ENCODE measurements at regions not wholly inside any gene's neighbourhood (a gene's known extent, or its start where the extent isn't known, plus 50 kb on each side); places are given as distances from the start of the nearest gene placed in this dataset.

DNA sequence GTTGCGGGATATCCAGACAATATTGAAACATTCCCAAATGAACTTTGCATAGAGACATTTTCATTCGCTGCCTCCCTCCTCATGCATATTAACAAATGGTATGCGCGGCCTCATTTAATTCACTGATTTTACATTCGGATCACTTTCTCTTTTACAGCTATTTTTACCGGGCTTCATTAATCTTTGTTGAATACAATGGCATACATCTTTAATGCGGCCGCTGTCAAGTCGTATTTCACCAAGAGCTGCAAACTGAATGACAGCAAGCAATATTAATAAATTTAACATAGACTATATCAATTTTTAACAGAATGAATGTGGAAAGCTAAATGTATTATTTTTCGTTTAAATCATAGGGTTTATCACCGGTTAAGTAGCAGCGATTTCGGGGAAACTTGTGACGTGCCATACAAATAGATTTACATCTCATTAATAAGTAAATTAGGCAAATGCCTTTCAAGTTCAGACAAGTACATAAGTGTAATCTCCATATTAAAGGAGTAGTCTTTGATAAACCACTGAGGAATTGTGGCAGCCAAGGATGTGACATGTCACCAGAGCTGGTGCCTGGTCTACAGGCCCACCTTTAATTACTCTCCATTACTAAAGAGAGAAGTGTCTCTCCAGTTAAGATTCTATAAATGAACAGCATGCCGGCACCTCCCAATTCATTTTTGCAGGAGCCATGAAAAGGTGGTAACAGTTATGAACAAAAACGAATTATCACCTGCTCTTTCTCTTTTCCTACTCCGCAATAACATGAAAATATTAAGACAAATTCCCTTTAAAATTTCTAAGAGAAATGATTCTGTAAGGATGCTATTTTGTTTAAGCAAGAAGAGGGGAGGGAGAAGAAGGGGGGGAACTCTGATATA is 568.9 kb upstream of the MKI67 start:
- Mint-ChIP-seq H3K4me1 (no peaks in the 10 kb centered on the region), H3K27ac (no peak overlapping the region), H3K27me3 (peaks cover 4% of the 10 kb centered on the region), H3K4me3 (no peak overlapping the region), H3K36me3 (no peaks in the 10 kb centered on the region), H3K9me3 (no peaks in the 10 kb centered on the region)
- CTCF ChIA-PET = no interaction called here
- no peak for DNase-seq

DNA sequence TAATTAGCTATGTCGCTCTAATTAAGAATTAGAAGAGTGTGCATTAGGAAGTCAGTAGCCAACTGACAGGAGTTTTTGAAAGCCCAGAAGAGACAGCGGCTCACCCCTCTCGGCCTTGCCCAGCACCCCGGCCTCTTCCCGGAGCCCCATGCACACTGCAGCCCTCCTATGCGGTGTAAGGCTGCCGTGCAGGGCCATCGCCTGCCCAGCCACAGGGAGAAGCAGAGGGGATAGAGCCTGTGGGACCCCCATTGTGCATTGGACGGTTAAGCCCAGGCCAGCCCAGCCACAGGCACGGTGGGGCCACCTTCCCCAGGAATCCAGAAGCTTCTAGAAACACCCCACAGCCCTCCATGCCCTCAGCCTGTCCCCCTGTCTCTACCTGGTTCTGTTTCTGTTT is 569.7 kb upstream of the MKI67 start:
- peaks cover 3% of the 10 kb centered on the region for H3K27me3 Mint-ChIP-seq
- DNase-seq = no peak
- CTCF ChIA-PET = no interaction called here
- no peak overlapping the region for H3K4me3 Mint-ChIP-seq
- no peaks in the 10 kb centered on the region for H3K4me1 Mint-ChIP-seq
- no peaks in the 10 kb centered on the region for H3K36me3 Mint-ChIP-seq
- no peak overlapping the region for H3K27ac Mint-ChIP-seq
- no peaks in the 10 kb centered on the region for H3K9me3 Mint-ChIP-seq

DNA sequence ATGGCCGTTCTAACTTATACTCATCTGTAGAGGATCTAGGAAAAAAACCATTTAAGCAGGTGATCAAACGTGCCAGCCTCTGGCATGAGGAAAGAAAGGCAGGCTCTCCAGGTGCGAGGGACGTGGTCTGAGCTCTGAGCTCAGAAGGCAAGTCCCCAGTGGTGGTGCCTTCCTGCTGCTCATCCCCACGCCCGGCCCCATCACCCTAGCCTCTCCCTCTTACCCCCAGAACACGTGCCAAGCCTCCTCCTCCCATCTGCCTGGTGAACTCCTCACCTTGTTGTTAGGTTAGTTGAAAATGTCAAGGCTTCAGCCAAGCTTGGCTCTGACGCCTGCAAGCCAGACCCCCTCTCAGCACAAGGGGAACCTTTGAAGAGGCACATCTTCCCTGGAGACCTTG is 571.2 kb upstream of the MKI67 start:
- no peaks in the 10 kb centered on the region for H3K9me3 Mint-ChIP-seq
- CTCF ChIA-PET = no interaction called here
- peaks cover 6% of the 10 kb centered on the region for H3K27me3 Mint-ChIP-seq
- H3K4me1 Mint-ChIP-seq = no peaks in the 10 kb centered on the region
- no peak overlapping the region for H3K27ac Mint-ChIP-seq
- DNase-seq = no peak
- H3K36me3 Mint-ChIP-seq = no peaks in the 10 kb centered on the region
- H3K4me3 Mint-ChIP-seq = no peak overlapping the region

DNA sequence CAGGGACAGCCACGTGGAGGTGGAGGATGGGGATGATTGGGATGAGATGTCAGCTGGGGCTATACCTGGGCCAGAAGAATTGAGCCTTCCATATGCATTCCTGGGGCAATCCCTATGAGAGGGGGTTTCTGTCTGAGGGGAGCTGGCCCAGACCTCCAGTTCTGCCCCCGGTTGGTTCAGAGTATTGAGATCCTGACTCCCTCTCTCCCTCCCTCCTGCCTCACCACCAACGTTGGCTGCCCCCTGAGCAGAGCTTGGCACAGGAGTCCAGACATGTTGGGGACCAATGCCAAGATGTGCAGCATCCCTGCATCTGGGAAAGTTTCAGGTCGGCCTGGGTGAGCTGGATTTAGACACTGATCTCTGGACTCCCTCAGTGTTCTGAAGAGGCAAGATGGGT is 575.2 kb upstream of the MKI67 start:
- CTCF ChIA-PET = interaction anchor here (1.0 kb wide), 1 partner anchor 159 kb away, joined by 3 read pairs; no protein-coding TSS in a partner anchor

DNA sequence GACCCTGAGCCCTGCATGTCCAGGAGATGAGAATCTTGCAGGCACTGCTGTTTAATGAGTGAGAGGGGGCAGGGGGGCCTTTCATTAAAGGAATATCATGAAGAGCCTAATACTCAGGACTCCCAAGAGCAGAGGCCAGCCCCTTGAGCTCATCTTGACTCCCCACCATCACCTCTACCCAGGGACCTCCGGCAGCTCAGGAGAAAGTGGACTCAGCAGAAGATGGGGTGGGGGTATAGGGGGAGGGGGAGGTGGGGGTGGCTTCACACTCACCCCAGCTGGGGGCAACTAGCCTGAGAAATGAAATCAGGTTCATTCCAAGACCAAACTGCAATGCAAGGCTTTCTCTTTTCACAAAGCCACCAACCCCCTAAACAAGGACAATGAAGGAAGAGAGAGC is 575.6 kb upstream of the MKI67 start:
- Mint-ChIP-seq H3K36me3 (no peaks in the 10 kb centered on the region), H3K27me3 (peaks cover 6% of the 10 kb centered on the region), H3K4me3 (no peak overlapping the region), H3K9me3 (no peaks in the 10 kb centered on the region), H3K4me1 (no peaks in the 10 kb centered on the region), H3K27ac (no peak overlapping the region)
- no peak for DNase-seq
- CTCF ChIA-PET = interaction anchor here (1.0 kb wide), 1 partner anchor 159 kb away, joined by 3 read pairs; no protein-coding TSS in a partner anchor

More for the DNA sequence above, 575.2 kb upstream of the MKI67 start:
- H3K27ac Mint-ChIP-seq = no peak overlapping the region
- no peaks in the 10 kb centered on the region for H3K9me3 Mint-ChIP-seq
- H3K36me3 Mint-ChIP-seq = no peaks in the 10 kb centered on the region
- no peak overlapping the region for H3K4me3 Mint-ChIP-seq
- peaks cover 6% of the 10 kb centered on the region for H3K27me3 Mint-ChIP-seq
- no peaks in the 10 kb centered on the region for H3K4me1 Mint-ChIP-seq
- DNase-seq = no peak

DNA sequence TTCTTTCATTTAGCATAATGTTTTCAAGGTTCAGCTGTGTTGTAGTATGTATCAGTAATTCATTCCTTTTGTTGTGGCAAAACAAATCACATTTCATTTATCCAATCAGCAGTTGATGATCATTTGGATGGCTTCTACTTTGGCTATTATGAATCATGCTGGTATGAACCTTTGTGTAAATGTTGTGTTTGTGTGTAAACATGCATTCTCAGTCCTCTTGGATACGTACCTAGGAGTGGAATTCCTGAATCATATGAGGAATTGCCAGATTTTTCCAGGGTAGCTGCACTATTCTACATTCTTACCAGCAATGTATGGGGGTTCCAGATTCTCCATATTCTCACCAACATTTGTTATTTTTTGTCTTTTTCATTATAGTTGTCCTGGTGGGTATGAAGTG is 578.5 kb upstream of the MKI67 start:
- H3K27ac Mint-ChIP-seq = no peak overlapping the region
- no peaks in the 10 kb centered on the region for H3K4me1 Mint-ChIP-seq
- no peak overlapping the region for H3K4me3 Mint-ChIP-seq
- H3K9me3 Mint-ChIP-seq = no peaks in the 10 kb centered on the region
- no peak for DNase-seq
- CTCF ChIA-PET = no interaction called here
- peaks cover 6% of the 10 kb centered on the region for H3K27me3 Mint-ChIP-seq
- H3K36me3 Mint-ChIP-seq = no peaks in the 10 kb centered on the region

DNA sequence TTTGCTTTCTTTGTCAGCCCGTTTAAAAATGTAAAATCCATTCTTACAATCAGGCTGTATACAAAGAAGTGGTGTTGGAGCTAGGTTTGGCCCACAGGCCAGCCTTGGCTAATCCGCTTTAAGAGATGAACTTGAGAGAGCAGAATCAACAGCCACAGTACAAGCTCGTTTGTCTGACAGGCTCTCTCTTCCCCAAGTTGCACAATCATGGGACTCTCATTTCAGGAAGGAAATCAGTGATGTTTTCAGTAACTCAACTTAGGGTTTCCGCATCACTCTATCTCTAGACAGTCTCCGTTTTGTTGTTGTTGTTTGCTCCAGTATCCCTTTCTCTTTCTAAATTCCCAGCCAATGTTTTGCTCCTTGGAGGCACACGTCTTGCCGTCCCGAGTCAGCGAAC is 582.0 kb upstream of the MKI67 start:
- no peaks in the 10 kb centered on the region for H3K4me1 Mint-ChIP-seq
- no peak overlapping the region for H3K4me3 Mint-ChIP-seq
- H3K9me3 Mint-ChIP-seq = no peaks in the 10 kb centered on the region
- CTCF ChIA-PET = no interaction called here
- peaks cover 15% of the 10 kb centered on the region for H3K27me3 Mint-ChIP-seq
- H3K27ac Mint-ChIP-seq = no peak overlapping the region
- DNase-seq = no peak
- H3K36me3 Mint-ChIP-seq = no peaks in the 10 kb centered on the region

DNA sequence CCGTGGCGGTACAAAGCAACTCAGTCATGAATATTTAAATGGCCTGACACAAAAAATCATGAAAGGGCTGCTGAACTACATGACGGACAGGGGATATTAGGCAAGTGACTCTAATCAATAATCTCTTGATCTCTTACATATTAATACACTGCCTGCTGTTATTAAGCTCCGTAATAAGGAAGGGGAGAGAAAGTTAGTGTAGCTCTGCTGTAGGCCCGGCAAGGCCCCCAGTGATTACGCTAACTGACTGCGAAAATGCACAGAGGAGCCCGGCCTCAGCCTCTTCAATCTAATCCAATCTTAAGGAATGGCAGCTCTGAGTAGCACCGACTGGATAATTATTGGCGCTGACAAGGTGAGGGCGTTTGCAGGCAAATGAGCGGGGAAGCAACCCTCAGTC is 583.5 kb upstream of the MKI67 start:
- Mint-ChIP-seq H3K4me1 (no peaks in the 10 kb centered on the region), H3K27me3 (peaks cover 15% of the 10 kb centered on the region), H3K27ac (no peak overlapping the region), H3K4me3 (no peak overlapping the region), H3K9me3 (no peaks in the 10 kb centered on the region), H3K36me3 (no peaks in the 10 kb centered on the region)
- DNase-seq = no peak
- CTCF ChIA-PET = no interaction called here

DNA sequence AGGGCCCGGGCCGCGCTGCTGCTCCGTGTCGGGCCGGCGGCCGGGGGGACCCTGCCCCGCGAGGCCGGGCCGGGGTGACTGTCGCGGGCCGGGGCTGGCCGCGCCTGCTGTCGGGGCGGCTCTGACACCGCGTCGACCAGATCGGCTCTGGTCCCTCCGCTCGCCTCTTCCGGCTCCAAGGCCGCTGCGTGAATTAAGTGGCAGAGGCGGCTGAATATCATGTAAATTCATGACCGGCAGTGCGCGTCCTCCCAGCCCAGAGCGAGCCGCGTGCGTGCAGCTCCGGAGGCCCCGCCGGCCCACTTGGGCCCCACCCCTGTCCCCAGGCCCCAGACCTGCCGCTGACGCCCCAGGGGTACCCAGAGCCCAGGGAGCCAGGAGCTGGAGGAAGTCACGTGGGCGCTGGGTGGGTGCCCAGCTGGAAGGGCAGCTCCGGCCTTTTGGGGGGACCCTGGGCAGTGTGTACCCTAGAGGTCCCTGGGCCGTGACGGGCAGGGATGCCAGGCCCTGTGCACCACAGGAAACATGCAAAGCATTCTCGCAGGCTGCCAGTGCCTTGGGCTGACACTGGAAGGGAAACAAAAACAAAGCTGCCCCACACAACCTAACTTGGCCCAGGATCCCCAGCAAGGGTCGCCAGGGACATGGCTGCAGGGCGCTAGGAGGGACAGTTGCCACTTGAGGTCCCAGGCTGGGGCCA is 584.0 kb upstream of the MKI67 start:
- peaks cover 15% of the 10 kb centered on the region for H3K27me3 Mint-ChIP-seq
- CTCF ChIA-PET = no interaction called here
- H3K9me3 Mint-ChIP-seq = no peaks in the 10 kb centered on the region
- H3K36me3 Mint-ChIP-seq = no peaks in the 10 kb centered on the region
- no peak for DNase-seq
- H3K4me3 Mint-ChIP-seq = no peak overlapping the region
- no peak overlapping the region for H3K27ac Mint-ChIP-seq
- no peaks in the 10 kb centered on the region for H3K4me1 Mint-ChIP-seq

DNA sequence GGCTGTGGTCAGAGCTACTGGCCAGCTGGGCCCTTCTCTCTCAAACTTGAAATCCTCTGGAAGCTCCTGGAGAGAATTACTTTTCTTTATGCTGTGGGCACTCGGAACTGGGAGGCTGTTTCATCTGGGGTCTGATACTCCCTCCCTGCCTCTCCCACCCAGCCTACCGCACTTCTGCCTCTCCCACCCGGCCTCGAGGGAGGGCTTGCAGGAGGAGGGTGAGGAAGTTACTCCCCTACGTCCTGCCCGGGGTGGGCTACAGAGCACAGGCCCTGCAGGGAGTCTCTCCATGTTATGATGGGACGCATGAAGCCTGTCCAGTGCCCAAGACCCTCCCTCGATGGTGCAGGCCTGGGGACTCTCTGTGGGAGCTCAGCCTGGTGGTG is 584.6 kb upstream of the MKI67 start:
- no peak for DNase-seq
- no peak overlapping the region for H3K27ac Mint-ChIP-seq
- CTCF ChIA-PET = no interaction called here
- no peaks in the 10 kb centered on the region for H3K4me1 Mint-ChIP-seq
- H3K27me3 Mint-ChIP-seq = peaks cover 15% of the 10 kb centered on the region
- H3K9me3 Mint-ChIP-seq = no peaks in the 10 kb centered on the region
- H3K4me3 Mint-ChIP-seq = no peak overlapping the region
- no peaks in the 10 kb centered on the region for H3K36me3 Mint-ChIP-seq

DNA sequence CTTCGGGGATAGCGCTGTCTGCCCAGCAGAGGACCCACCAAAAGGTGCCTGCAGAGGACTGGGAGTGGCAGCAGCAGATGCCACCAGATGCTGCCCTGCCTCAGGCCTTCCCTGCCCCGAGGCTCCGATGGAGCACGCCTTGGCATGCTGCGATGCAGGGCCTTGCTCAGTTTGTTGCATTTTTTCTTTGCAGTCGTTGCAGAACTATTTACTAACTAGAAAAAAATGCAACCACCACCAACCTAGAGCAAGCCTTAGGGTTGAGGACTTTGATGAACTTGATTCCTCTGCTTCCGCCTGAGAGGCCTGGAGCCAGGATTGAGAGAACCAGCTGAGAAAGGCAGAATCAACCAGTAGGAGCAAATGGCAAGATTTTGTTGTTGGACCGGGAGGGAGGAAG is 585.6 kb upstream of the MKI67 start:
- Mint-ChIP-seq H3K36me3 (no peaks in the 10 kb centered on the region), H3K9me3 (no peaks in the 10 kb centered on the region), H3K4me1 (no peaks in the 10 kb centered on the region), H3K27ac (no peak overlapping the region), H3K27me3 (peaks cover 15% of the 10 kb centered on the region), H3K4me3 (no peak overlapping the region)
- CTCF ChIA-PET = no interaction called here
- no peak for DNase-seq

DNA sequence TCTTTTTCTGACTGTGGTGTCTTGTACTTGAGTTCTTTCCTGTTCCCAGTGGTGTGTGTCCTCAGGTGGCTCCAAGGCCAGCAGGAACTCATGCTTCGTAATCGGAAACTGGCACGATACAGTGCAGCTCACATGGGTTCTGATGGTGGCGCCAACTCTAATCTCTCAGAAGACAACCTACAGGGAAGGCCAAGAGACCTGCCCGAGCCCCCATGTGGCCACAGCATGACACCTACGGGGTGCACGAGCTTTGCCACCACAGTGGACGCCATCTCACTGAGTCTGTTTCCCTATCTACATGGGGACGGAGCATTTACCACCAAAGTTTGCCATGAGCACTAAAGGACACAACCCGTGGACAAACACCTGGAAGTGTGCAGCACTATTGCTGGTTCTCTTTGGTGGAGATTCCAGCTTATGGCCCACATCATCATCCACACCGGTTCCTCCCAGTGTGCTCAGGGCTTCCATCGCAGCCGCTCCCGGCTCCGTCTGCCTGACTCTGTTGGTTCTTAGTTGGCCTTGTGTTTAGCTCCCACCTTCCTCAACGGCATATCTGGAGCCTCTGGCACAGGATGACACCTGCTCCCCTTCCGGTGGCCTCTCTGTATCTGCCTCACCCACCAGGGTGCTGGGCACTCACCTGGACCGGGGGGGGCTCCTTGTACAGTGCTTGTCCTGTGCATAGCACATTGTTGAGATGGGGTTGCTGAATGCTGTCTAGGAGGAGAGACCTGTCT is 586.6 kb upstream of the MKI67 start:
- CTCF ChIA-PET = no interaction called here
- H3K27me3 Mint-ChIP-seq = peaks cover 15% of the 10 kb centered on the region
- no peaks in the 10 kb centered on the region for H3K9me3 Mint-ChIP-seq
- no peaks in the 10 kb centered on the region for H3K4me1 Mint-ChIP-seq
- no peak for DNase-seq
- H3K4me3 Mint-ChIP-seq = no peak overlapping the region
- H3K36me3 Mint-ChIP-seq = no peaks in the 10 kb centered on the region
- no peak overlapping the region for H3K27ac Mint-ChIP-seq

DNA sequence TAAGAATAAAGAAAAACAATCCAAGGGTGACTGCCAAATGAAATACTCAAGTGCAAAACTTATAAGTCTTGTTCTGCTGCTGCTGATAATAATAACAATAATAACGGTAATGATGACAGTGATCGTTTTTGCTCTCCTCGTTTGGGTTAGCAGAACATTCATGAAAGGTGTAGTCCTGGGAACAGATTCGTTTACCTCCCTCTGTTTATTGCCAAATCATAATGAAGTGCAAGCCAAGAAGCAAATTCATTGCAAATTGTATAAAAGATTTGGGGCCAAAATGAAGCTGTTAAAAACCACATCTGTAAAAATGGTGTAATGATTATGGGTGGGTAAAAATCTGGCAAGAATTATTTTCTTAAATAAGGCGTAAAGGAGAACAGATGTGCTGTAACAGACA is 587.2 kb upstream of the MKI67 start:
- H3K9me3 Mint-ChIP-seq = no peaks in the 10 kb centered on the region
- no peak overlapping the region for H3K4me3 Mint-ChIP-seq
- DNase-seq = no peak
- peaks cover 15% of the 10 kb centered on the region for H3K27me3 Mint-ChIP-seq
- CTCF ChIA-PET = no interaction called here
- no peaks in the 10 kb centered on the region for H3K36me3 Mint-ChIP-seq
- no peaks in the 10 kb centered on the region for H3K4me1 Mint-ChIP-seq
- H3K27ac Mint-ChIP-seq = no peak overlapping the region

DNA sequence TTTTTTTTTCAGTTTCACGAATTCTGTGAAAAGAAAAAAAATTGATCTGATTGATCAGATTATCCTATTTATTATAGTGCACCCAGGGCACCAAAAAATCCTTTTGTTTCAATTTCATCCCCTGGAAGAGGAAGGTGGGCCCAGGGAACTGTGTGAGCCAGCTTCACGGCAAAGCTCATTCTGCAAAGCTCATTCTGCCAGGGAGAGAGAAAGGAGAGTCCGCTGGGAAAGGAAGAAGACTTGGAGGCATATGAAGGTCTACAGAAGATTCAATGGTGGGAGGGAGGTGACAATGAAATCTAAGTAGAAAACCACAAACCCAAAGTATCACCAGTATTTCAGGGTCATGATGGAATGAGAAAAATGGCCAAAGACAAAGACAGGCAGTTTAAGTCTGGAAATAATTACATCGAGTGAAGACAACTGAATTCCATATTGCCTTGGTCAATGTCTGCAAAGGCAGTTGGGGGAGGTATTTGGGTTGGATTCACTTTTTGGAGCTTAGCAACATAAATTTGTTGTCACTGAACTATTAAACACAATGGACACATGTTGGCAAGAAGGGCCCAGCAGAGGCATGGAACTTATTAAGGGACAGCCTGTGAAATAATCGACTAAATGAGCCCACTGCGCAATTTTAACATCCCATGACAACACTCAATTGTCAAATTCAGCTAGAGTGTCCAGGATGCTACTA is 587.8 kb upstream of the MKI67 start:
- no peaks in the 10 kb centered on the region for H3K36me3 Mint-ChIP-seq
- H3K27ac Mint-ChIP-seq = no peak overlapping the region
- no peak for DNase-seq
- H3K4me1 Mint-ChIP-seq = no peaks in the 10 kb centered on the region
- peaks cover 15% of the 10 kb centered on the region for H3K27me3 Mint-ChIP-seq
- H3K9me3 Mint-ChIP-seq = no peaks in the 10 kb centered on the region
- CTCF ChIA-PET = no interaction called here
- no peak overlapping the region for H3K4me3 Mint-ChIP-seq

Measured in activated naive CD4-positive, alpha-beta T cell treated with anti-CD3 and anti-CD28 coated beads, Interleukin-2, amount 10 ng/mL, durations not matched to agents 7 days and 5 days (primary cell).